Activated CD4-positive, alpha-beta T cell treated with anti-CD3 and anti-CD28 coated beads, Interleukin-2, amount 50 U/mL, for 4 hours (primary cell): ENCODE measurements at regions not wholly inside any gene's neighbourhood (a gene's known extent, or its start where the extent isn't known, plus 50 kb on each side); places are given as distances from the start of the nearest gene placed in this dataset.

Experiments
- DNase-seq, 2 experiments: peaks; one replicate each; pipeline ENCODE4 v3.0.0-alpha.2; 2020

GRCh38 chr17:77343031-77343800 is 202.4 kb downstream of the SEC14L1 start:
- DNase-seq: no peak

GRCh38 chr17:77344038-77344437 is 203.3 kb downstream of the SEC14L1 start:
- DNase-seq: no peak

GRCh38 chr17:77345260-77345910 is 204.6 kb downstream of the SEC14L1 start:
- no peak for DNase-seq

- DNase-seq: no peak
Observed at GRCh38 chr17:77346765-77347164, 206.0 kb downstream of the SEC14L1 start.

DNA sequence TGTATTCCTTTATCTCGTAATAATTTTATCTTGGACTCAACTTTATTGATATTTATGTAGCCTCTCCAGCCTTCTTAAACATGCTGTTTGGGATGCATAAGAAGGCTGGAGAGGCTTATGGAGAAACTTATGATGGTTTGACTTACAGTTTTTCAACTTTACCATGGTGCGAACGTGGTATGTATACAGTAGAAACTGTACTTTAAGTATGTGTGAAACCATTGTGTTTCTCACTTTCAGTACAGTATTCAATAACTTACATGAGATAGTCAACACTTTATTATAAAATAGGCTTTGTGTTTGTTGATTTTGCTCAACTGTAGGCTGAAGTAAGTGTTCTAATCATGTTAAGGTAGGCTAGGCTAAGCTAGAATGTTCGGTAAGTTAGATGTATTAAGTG is 206.8 kb downstream of the SEC14L1 start:
- no peak for DNase-seq

DNA sequence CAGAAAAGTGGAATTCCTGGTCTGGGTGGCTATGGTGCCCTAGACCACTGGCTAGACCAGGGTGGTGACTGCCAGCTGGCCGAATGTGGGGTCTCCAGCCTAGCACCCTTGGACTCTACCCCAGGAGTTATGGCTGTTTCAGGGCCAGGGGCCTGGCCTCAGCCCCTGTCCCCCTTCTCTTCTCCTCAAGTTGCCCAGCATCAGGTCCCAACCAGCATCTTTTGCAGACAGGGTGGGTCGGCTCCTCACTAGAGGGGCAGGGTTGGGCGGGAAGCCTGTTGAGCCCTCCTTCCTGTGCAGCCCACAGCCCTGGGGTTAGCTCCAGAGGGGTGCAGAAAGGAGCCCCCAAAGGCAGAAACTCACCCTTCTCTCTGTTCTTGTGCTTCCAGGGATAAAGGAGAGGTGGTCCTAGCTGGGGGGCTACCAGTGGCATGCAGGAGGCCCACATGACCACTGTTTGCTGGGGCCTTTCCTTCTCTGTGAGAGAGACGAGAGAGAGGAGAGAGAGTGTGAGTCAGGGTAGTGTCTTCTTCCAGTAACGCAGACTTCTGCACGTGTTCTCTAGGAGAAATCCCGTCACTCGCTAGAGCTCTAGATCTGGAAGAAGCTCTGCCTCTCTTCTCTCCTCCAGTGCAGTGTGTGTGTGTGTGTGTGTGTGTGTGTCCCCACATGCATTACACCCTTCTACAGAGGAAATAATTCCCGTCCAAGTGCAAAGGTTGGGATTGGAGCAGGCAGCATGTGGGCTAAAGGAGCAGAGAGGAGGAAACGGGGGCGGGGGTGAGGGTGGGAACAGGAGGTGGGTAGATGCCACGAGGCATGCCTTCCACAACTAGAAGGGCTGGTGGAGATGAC is 209.4 kb downstream of the SEC14L1 start:
- no peak for DNase-seq

GRCh38 chr17:77352441-77352840 is 211.7 kb downstream of the SEC14L1 start:
- DNase-seq: no peak

DNA sequence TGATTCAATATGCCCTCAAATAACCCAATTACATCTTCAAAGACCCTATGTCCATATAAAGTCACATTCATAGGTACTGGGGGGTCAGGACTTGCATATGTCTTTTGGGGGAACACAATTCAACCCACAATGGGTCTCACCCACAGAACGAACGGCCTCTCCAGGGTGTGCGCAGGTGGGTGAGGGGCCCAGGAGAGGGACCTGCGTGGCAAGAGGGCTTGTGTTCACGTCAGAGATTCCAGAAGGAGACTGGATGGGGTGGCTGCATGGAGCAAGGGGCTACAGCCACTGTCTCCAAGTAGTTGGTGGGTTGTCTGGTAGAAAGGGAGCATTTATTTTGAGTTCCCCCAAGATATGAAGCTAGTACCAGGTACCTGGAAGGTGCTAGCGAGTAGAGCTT is 212.2 kb downstream of the SEC14L1 start:
- no peak for DNase-seq

DNA sequence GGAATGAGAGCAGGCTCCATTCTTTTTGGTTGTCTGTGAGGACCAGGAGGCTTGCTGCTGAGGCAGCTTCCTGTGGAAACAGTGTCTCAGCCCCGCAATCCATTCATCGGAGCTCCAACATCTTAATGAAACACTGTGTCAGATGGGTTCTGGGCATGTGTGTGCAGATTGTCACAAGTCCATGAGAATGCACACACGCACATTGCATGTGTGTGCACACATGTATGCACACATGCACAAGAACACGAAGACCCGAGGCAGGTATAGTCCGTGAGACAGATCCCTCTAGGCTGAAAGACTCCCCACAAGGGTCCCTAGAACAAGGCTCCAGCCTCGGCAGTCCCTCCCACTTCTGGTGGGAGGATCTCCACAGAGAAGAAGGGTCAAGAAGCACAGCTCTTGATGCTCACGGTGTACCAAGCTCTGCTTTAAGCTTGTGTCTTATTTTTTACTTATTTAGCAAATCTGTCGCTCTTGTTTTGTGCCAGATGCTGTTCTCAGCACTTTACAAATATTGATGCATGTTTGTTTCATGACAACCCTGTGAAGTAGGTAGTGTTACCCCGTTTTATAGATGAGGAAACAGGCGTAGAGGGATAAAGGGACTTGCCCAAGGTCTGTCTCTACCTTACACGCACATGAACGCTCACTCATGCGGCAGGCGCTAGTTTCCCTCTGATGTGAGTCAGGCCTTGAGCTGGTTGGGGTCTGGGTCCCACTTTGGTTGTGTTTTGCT is 213.1 kb downstream of the SEC14L1 start:
- DNase-seq: no peak

DNA sequence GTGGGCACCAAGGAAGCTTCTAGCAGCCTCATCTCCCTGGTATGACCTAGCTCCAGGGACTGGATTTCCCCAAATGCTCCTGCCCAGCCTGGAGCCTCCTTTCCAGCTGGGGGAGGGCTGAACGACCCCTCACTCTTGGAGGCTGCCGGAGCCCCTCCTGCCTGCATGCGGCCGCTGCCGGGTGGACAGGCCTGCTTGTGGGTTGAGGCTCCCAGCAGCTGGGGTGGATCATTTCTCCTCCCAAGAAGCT is 213.6 kb downstream of the SEC14L1 start:
- DNase-seq: no peak

- no peak for DNase-seq
Observed at GRCh38 chr17:77354670-77355455, 214.1 kb downstream of the SEC14L1 start.

DNA sequence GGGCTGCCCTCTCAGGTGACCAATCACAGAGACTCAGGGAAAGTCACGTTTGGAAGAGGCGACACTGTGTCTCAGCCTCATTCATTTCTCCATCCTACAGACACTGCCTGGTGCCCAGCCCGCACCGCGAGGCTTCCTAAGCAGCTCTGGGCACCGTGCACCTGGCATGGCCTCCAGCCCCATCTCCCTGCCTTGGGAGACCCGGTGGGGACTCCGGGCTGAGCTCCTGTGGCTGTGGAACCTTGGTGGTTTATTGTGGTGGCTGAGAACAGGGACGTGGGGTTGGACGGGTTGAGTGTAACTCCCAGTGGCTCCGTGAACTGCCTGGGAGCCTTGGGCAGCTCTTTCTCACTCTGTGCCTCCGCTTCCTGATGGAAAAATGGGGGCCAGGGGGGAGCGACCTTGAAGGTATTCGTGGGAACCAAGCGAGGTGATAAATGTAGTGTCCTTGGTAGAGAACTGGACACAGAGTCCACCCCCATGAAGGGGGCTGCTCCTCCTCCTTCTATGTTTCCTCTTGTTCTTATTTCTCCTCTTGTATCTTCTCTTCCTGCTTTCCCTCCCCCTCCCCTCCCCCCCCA is 215.4 kb downstream of the SEC14L1 start:
- no peak for DNase-seq

DNA sequence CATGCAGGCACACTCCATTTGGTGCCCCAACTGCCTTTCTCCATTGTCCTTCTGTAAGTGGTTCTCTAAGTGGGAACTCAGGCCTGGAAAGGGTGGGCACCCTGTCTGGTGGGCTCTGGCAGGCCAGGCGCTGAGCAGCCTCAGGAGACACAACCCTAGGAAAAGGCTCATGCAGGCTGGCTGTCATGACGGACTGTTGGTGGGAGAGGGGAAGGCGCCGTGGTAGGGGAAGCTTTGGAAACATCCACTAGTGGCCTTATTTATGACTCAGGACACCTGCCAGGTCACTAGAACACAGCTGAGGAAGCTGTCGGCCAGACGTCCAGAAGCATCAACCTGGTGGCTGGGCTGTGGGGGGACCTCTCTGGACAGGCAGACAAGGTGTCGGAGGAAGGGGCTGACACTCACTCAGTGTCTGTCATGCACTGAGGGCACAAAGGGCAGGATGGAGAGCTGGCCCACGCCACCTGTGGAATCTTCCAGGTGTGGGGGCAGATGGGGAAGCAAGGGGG is 216.0 kb downstream of the SEC14L1 start:
- no peak for DNase-seq

DNA sequence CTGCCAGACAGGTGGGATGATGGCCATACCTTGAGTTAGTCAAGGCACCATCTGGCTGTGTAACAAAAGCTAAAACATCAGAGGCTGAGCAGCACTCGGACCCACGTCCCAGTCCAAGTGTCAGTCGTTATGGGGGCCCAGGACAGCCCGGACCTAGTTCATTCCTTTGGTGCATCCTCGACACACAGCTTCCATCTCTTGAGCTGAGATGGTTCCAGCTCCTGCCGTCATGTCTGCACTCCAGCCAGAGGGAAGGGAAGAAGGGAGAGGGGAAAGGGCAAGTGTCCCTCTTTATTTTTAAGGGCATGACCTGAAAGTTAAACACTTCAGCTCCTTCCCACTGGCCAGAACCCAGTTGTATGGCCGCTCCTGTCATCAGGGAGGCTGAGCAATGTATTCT is 218.0 kb downstream of the SEC14L1 start:
- DNase-seq: no peak

GRCh38 chr17:77359236-77359635 is 218.5 kb downstream of the SEC14L1 start:
- DNase-seq: no peak

DNA sequence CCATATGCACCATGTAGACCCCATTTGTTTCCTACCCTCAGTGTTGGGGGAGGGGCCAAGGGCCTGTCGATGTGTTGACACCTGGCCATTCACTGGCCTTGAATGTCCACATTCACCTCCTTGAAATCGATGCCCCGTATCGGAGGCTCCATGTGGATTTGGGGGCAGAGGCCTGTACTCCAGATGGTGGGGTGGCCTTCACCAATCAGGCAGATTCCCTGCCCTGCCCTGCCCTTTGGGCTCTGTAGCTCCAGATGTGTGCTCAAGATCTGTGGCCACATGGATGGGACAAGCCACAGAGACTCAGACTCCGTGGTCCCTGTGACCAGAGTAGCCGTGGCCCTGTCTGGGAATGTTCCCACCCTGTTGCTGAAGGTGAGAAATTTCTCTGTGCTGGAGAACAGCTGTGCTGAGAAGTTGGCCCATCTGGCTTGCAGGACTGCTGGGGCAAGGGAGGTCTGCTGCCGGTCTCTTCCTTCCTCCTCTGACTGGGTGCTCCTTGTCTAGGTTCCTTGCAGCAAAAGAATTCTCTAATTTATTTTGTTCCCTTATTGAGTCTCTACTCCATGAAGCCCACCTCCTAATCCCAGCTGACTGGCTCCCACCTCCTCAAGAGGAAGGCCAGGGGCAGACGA is 221.3 kb downstream of the SEC14L1 start:
- DNase-seq: no peak

DNA sequence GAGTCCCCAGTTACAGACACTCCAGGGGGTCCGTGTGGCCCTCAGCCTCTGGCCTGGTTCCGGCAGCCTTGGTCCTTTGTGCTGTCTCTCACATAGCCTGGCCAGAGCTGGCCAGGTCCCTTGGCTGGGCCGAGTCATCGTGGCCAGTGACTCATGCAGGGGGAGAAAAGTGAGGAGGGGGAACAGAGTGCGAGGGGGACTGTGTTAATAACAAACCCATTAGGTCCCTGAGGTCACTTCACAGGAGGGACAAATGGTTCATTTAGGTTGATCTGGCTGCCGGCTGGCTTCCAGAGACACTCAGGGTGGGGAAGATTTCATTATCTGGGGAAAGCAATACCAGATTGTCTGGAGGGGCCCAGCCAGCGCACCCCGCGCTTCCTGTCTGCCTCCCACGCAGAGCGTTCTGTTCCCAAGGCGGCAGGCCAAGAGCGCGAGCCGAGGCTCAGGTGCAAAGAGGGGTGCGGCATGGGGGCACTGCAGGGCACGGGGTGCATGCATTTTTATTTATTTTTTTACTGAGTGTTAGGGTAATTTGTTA is 223.1 kb downstream of the SEC14L1 start:
- peak in 1 of 2 experiments; percentile 28 for DNase-seq

- DNase-seq: no peak
Observed at GRCh38 chr17:77364381-77364911, 223.7 kb downstream of the SEC14L1 start.

- no peak for DNase-seq
Observed at GRCh38 chr17:77364941-77365583, 224.3 kb downstream of the SEC14L1 start.

DNA sequence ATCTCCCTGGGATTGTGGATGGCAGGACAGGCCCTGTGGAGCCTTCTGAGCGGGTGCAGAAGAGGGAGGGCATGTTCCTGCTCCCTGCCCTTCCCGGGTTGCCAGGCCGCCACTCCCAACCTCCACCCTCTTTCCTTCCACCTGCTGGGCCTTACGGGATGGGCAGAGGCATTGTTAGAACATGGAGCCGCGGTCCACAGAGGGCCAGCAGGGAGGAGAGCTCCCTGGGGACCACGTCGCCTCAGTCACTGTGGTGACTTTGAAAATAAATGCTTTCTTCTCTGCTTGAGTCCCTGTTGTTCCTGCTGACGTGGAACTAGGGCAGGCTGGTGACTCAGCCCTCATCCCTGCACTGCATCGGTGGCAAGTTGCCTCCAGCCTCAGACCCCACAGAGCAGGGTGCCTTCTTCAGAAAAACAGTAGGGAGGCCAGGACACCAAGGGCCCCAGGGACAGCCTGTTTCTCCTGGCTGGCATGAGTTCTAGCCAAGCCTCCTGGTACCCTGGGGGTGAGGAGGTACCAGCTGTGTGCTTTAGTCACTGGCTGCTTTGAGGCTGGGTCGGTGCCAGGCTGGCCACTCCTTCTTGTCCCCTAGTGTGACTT is 224.9 kb downstream of the SEC14L1 start:
- DNase-seq: peak in 1 of 2 experiments; percentile 23
